ENCODE measurements at regions not wholly inside any gene's neighbourhood (a gene's known extent, or its start where the extent isn't known, plus 50 kb on each side); places are given as distances from the start of the nearest gene placed in this dataset.

GRCh38 chr2:21268878-21269224 is 145.1 kb downstream of the TDRD15 start:
- TF ChIP-seq CTCF (IDR thresholded peaks at IDR 0.05) (no peak), POLR2A (IDR thresholded peaks at IDR 0.05) (no peak)

Data from testis (tissue), 2 donors.